HFFc6 (cell line): ENCODE measurements at regions not wholly inside any gene's neighbourhood (a gene's known extent, or its start where the extent isn't known, plus 50 kb on each side); places are given as distances from the start of the nearest gene placed in this dataset.

Experiments
- DNase-seq: peaks from one replicate; pipeline ENCODE4 v3.0.0-alpha.2; 2018
- H3K27ac Mint-ChIP-seq: 2 replicates; pipeline ENCODE4 v1.8.0; 2020; ENCODE audit warnings: mild to moderate bottlenecking, mixed read lengths
- H3K27me3 Mint-ChIP-seq: 2 replicates; pipeline ENCODE4 v1.8.0; 2021; ENCODE audit warnings: mild to moderate bottlenecking, moderate library complexity, mixed read lengths; ENCODE audit not compliant: insufficient read depth
- H3K36me3 Mint-ChIP-seq: 2 replicates; pipeline ENCODE4 v1.8.0; 2021; ENCODE audit warnings: low read depth, mixed read lengths
- H3K4me1 Mint-ChIP-seq: 2 replicates; pipeline ENCODE4 v1.8.0; 2020; ENCODE audit warnings: low read depth, mixed read lengths
- H3K4me3 Mint-ChIP-seq: 2 replicates; pipeline ENCODE4 v1.8.0; 2020; ENCODE audit warnings: mild to moderate bottlenecking, moderate library complexity, mixed read lengths
- H3K9me3 Mint-ChIP-seq: 2 replicates; pipeline ENCODE4 v1.8.0; 2020; ENCODE audit warnings: mild to moderate bottlenecking, mixed read lengths
- TF ChIP-seq, protein P1 (sequence below): fragments of 200-600 bp; sonication (generic); IDR thresholded peaks from 2 replicates; pipeline ENCODE4 v1.5.0; 2021; ENCODE audit warnings: antibody characterized with exemption, mild to moderate bottlenecking

DNA sequence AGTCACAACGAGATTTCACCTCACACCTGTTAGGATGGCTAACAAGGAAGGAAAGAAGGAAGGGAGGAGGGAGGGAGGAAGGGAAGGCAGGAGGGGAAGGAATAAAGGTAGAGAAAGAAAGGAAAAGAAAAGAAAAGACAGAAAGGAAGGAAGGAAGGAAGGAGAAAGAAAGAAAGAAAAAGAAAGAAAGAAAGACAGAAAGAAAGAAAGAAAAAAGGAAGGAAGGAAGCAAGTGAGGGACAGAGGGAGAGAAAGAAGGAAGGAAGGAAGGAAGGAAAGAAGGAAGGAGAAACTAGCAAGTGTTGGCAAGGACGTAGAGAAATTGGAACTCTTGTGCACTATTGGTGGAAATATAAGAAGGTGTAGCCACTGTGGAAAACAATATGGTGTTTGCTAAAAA is 52.2 kb downstream of the CCDC185 start:
- DNase-seq = no peak
- H3K9me3 Mint-ChIP-seq = peaks cover 9% of the 10 kb centered on the region; the same call in 1 of the 2 replicates
- H3K4me3 Mint-ChIP-seq = no peak overlapping the region
- H3K27ac Mint-ChIP-seq = no peak overlapping the region
- no peaks in the 10 kb centered on the region for H3K36me3 Mint-ChIP-seq
- H3K4me1 Mint-ChIP-seq = peaks cover 8% of the 10 kb centered on the region
- TF ChIP-seq, protein P1, sequence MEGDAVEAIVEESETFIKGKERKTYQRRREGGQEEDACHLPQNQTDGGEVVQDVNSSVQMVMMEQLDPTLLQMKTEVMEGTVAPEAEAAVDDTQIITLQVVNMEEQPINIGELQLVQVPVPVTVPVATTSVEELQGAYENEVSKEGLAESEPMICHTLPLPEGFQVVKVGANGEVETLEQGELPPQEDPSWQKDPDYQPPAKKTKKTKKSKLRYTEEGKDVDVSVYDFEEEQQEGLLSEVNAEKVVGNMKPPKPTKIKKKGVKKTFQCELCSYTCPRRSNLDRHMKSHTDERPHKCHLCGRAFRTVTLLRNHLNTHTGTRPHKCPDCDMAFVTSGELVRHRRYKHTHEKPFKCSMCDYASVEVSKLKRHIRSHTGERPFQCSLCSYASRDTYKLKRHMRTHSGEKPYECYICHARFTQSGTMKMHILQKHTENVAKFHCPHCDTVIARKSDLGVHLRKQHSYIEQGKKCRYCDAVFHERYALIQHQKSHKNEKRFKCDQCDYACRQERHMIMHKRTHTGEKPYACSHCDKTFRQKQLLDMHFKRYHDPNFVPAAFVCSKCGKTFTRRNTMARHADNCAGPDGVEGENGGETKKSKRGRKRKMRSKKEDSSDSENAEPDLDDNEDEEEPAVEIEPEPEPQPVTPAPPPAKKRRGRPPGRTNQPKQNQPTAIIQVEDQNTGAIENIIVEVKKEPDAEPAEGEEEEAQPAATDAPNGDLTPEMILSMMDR = no peak
- peaks cover 19% of the 10 kb centered on the region; the same call in 1 of the 2 replicates for H3K27me3 Mint-ChIP-seq

DNA sequence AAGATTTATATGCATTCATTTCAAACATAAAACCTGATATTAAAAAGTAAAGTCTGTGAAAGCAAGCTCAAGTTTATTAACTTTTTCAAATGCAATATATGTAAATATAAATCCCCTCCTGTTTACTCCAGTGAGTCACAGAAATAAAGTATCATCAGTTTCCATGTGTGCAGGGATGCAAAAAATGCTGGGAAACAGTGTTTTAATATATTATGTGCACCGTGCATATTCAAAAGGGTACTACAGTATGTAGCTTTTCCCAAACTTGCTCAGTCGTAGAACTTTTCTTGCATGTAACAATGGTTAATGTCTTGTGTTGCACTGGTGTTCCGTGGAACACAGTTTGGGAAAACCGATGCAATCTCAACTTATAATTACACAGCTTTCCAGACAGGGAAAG is 60.7 kb downstream of the CCDC185 start:
- Mint-ChIP-seq H3K9me3 (no peaks in the 10 kb centered on the region; the same call in 1 of the 2 replicates), H3K4me1 (no peaks in the 10 kb centered on the region), H3K4me3 (no peak overlapping the region), H3K36me3 (no peaks in the 10 kb centered on the region), H3K27me3 (peaks cover 25% of the 10 kb centered on the region), H3K27ac (no peak overlapping the region)
- TF ChIP-seq, protein P1 = no peak
- DNase-seq = no peak

DNA sequence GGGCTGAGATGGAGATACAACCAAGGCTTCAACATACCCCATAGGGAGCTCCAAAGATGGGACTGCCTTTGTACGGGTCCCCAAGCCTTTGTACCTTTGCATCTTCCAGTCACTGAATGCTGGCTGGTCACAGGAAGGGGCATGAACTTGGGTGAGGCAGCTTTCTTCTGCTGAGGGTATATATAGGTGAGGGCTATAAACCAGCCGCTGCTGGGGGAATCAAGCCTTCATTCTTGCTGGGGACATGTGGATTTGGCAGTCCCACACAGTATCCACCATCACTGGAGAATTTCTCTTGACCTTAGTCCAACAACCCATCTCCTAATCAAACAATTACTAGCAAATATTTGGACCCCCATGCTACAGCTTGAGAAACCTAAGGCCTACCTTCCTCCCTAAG is 61.7 kb downstream of the CCDC185 start:
- no peaks in the 10 kb centered on the region for H3K36me3 Mint-ChIP-seq
- DNase-seq = no peak
- no peak overlapping the region for H3K27ac Mint-ChIP-seq
- H3K27me3 Mint-ChIP-seq = peaks cover 25% of the 10 kb centered on the region
- H3K9me3 Mint-ChIP-seq = no peaks in the 10 kb centered on the region; the same call in 1 of the 2 replicates
- H3K4me1 Mint-ChIP-seq = no peaks in the 10 kb centered on the region
- TF ChIP-seq, protein P1 = no peak
- no peak overlapping the region for H3K4me3 Mint-ChIP-seq

DNA sequence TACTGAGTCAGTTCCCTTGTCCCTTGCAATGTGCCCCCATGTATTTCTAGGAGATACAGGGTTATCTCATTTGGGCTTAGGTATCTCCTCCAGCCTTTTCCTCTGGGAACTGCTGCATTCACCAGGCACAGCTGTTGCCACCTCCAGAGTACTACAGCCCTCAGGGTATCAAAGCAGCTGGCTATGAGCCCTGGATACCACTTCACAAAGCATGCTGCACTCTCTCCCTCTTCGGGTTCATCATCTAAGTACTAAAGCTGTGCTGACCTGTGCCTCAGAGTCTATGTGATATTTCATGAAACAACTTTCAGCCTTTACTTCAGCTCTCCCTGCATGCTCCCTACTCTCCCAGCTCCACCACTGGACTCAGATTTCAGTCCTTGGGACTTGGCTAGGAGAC is 62.3 kb downstream of the CCDC185 start:
- Mint-ChIP-seq H3K9me3 (no peaks in the 10 kb centered on the region; the same call in 1 of the 2 replicates), H3K27ac (no peak overlapping the region), H3K4me1 (no peaks in the 10 kb centered on the region), H3K36me3 (no peaks in the 10 kb centered on the region), H3K4me3 (no peak overlapping the region), H3K27me3 (peaks cover 28% of the 10 kb centered on the region)
- TF ChIP-seq, protein P1 = no peak
- DNase-seq = no peak

DNA sequence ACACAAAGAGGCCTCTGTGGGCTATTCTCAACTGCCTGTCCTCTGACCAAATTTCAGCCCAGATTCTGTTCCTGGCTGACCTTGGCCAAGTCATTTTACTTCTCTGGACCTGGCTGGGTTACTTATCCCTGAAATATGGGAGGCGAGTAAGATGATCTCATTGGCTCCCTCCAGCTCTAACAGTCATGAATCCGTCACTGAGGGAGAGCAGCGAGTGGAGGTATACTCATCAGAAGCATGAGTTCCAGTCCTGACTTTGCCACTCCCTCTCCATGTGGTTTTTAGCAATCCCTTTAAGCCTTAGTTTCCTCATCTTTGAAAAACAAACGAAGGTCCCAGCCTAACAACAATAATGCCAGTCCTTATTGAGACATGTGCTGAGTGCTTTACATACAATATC is 63.5 kb downstream of the CCDC185 start:
- TF ChIP-seq, protein P1 = no peak
- DNase-seq = no peak
- H3K4me1 Mint-ChIP-seq = no peaks in the 10 kb centered on the region
- no peak overlapping the region for H3K4me3 Mint-ChIP-seq
- H3K27me3 Mint-ChIP-seq = peaks cover 32% of the 10 kb centered on the region
- H3K36me3 Mint-ChIP-seq = no peaks in the 10 kb centered on the region
- no peak overlapping the region for H3K27ac Mint-ChIP-seq
- no peaks in the 10 kb centered on the region; the same call in 1 of the 2 replicates for H3K9me3 Mint-ChIP-seq
